Liver (tissue), 7 donors: ENCODE measurements at regions not wholly inside any gene's neighbourhood (a gene's known extent, or its start where the extent isn't known, plus 50 kb on each side); places are given as distances from the start of the nearest gene placed in this dataset.

Experiments used
- DNase-seq: peaks from one replicate; pipeline ENCODE4 v3.0.0-alpha.2; 2017; ENCODE audit warnings: low spot score
- H3K27ac ChIP-seq, 2 donors: one replicate each; pipeline ENCODE4 v1.7.0; 2013; ENCODE audit warnings: inconsistent platforms in 2 of 2, low read length in 2 of 2, control low read depth in 1 of 2, low read depth in 1 of 2, mild to moderate bottlenecking in 1 of 2
- H3K27me3 ChIP-seq, 4 donors: one replicate each; pipeline versions ENCODE4 v1.6.1 to v1.7.0; 2013; ENCODE audit warnings: low read length in 3 of 4, inconsistent platforms in 1 of 4, mild to moderate bottlenecking in 1 of 4, moderate library complexity in 1 of 4; ENCODE audit not compliant: control insufficient read depth in 4 of 4, insufficient read depth in 4 of 4
- H3K36me3 ChIP-seq, 4 donors: one replicate each; pipeline versions ENCODE4 v1.6.1 to v1.7.0; 2013; ENCODE audit warnings: low read length in 3 of 4, mild to moderate bottlenecking in 3 of 4, low read depth in 1 of 4, moderate library complexity in 1 of 4; ENCODE audit not compliant: control insufficient read depth in 4 of 4, insufficient read depth in 3 of 4
- H3K4me1 ChIP-seq, 4 donors: one replicate each; pipeline versions ENCODE4 v1.6.1 to v1.7.0; 2013; ENCODE audit warnings: low read length in 3 of 4, mild to moderate bottlenecking in 3 of 4, moderate library complexity in 1 of 4; ENCODE audit not compliant: control insufficient read depth in 4 of 4, insufficient read depth in 4 of 4
- H3K4me3 ChIP-seq, 3 donors: one replicate each; pipeline versions ENCODE4 v1.6.1 to v1.7.0; 2013; ENCODE audit warnings: low read length in 3 of 3, control low read depth in 1 of 3, low read depth in 1 of 3, mild to moderate bottlenecking in 1 of 3
- H3K9ac ChIP-seq, 2 donors: one replicate each; pipeline ENCODE4 v1.7.0; 2013; ENCODE audit warnings: low read length in 2 of 2, mild to moderate bottlenecking in 2 of 2, moderate library complexity in 2 of 2, control low read depth in 1 of 2, low read depth in 1 of 2
- H3K9me3 ChIP-seq, 4 donors: one replicate each; pipeline versions ENCODE4 v1.6.1 to v1.7.0; 2013; ENCODE audit warnings: low read length in 3 of 4; ENCODE audit not compliant: control insufficient read depth in 4 of 4
- ATF3 ChIP-seq: IDR thresholded peaks from 2 replicates; pipeline ENCODE4 v1.6.1; 2016; ENCODE audit warnings: antibody characterized with exemption
- CTCF ChIP-seq: fragments of 150-350 bp; IDR thresholded peaks from 2 replicates; pipeline ENCODE4 v1.5.1; 2017; ENCODE audit warnings: improper control_type of control experiment, low read depth, low read length; ENCODE audit not compliant: missing input control
- EGR1 ChIP-seq, 2 donors: IDR thresholded peaks; 2 replicates each; pipeline ENCODE4 v1.6.1; 2016 to 2018; ENCODE audit warnings: antibody characterized with exemption in 2 of 2, low read depth in 2 of 2
- FOXA1 ChIP-seq: IDR thresholded peaks from 2 replicates; pipeline ENCODE4 v1.6.1; 2016; ENCODE audit warnings: antibody characterized with exemption
- FOXA2 ChIP-seq: IDR thresholded peaks from 2 replicates; pipeline ENCODE4 v1.6.1; 2016; ENCODE audit warnings: antibody characterized with exemption
- GABPA ChIP-seq, 2 donors: IDR thresholded peaks in 1 of 2; conservative IDR thresholded peaks in 1 of 2; 2 replicates each; pipeline ENCODE4 v1.6.1; 2016; ENCODE audit warnings: antibody characterized with exemption in 2 of 2, mild to moderate bottlenecking in 1 of 2, moderate library complexity in 1 of 2
- HNF4A ChIP-seq, 2 donors: conservative IDR thresholded peaks; 2 replicates each; pipeline ENCODE4 v1.6.1; 2016; ENCODE audit warnings: antibody characterized with exemption in 2 of 2, mild to moderate bottlenecking in 2 of 2
- HNF4G ChIP-seq: IDR thresholded peaks from 2 replicates; pipeline ENCODE4 v1.6.1; 2016; ENCODE audit warnings: antibody characterized with exemption
- JUND ChIP-seq, 2 donors: IDR thresholded peaks; 2 replicates each; pipeline ENCODE4 v1.6.1; 2016; ENCODE audit warnings: antibody characterized with exemption in 2 of 2
- MAX ChIP-seq: IDR thresholded peaks from 2 replicates; pipeline ENCODE4 v1.6.1; 2016; ENCODE audit warnings: antibody characterized with exemption
- NR2F2 ChIP-seq: IDR thresholded peaks from 2 replicates; pipeline ENCODE4 v1.6.1; 2016; ENCODE audit warnings: antibody characterized with exemption
- RAD21 ChIP-seq, 2 donors: IDR thresholded peaks; 2 replicates each; pipeline ENCODE4 v1.6.1; 2016; ENCODE audit warnings: antibody characterized with exemption in 2 of 2, mild to moderate bottlenecking in 2 of 2
- REST ChIP-seq: IDR thresholded peaks from 2 replicates; pipeline ENCODE4 v1.6.1; 2016; ENCODE audit warnings: antibody characterized with exemption, mild to moderate bottlenecking
- RXRA ChIP-seq, 2 donors: IDR thresholded peaks; 2 replicates each; pipeline ENCODE4 v1.6.1; 2017 to 2018; ENCODE audit warnings: antibody characterized with exemption in 2 of 2, mild to moderate bottlenecking in 1 of 2
- SP1 ChIP-seq: IDR thresholded peaks from 2 replicates; pipeline ENCODE4 v1.6.1; 2018; ENCODE audit warnings: antibody characterized with exemption, mild to moderate bottlenecking
- TAF1 ChIP-seq: conservative IDR thresholded peaks from 2 replicates; pipeline ENCODE4 v1.6.1; 2016; ENCODE audit warnings: antibody characterized with exemption, mild to moderate bottlenecking
- YY1 ChIP-seq: IDR thresholded peaks from 2 replicates; pipeline ENCODE4 v1.6.1; 2016; ENCODE audit warnings: antibody characterized with exemption, mild to moderate bottlenecking
- ZBTB33 ChIP-seq: IDR thresholded peaks from 2 replicates; pipeline ENCODE4 v1.6.1; 2016; ENCODE audit warnings: antibody characterized with exemption
- donor health status: healthy.
- donor health status: healthy.
- donor health status: healthy.
- donor health status: healthy.

- DNase-seq, result no peak
- no peak for TF ChIP-seq GABPA (IDR thresholded peaks at IDR 0.05 in 1 of 2, conservative IDR thresholded peaks at IDR 0.05 in 1 of 2)
- TF ChIP-seq JUND (IDR thresholded peaks at IDR 0.05), result no peak
- peak; percentile 85 for TF ChIP-seq SP1
- peak; percentile 18 for TF ChIP-seq ATF3
- TF ChIP-seq RXRA (IDR thresholded peaks at IDR 0.05), result peak; percentile 33 to 45
- TF ChIP-seq FOXA1, result no peak
- TF ChIP-seq MAX, result no peak
- no peak for TF ChIP-seq EGR1 (IDR thresholded peaks at IDR 0.05; ENCODE audit: low read depth in 2 of 2)
- peak; percentile 17 for TF ChIP-seq ZBTB33
- TF ChIP-seq YY1, result peak; percentile 78
- no peak for TF ChIP-seq HNF4G
- TF ChIP-seq FOXA2, result no peak
- TF ChIP-seq HNF4A (conservative IDR thresholded peaks at IDR 0.05), result peak; percentile 42 to 55
- TF ChIP-seq RAD21 (IDR thresholded peaks at IDR 0.05), result peak; percentile 29 to 42
- TF ChIP-seq REST, result peak; percentile 52
- no peak for TF ChIP-seq CTCF
- no peak for TF ChIP-seq NR2F2
- TF ChIP-seq TAF1, result no peak
- H3K9ac ChIP-seq, result no peak overlapping the region
These were observed 853.9 kb upstream of the RAG2 start for GRCh38 chr11:37451903-37452302.

More at GRCh38 chr11:37451903-37452302, 853.9 kb upstream of the RAG2 start:
- H3K36me3 ChIP-seq, result no peaks in the 10 kb centered on the region
- no peaks in the 10 kb centered on the region for H3K9me3 ChIP-seq
- peaks cover 2 to 29% (median 25%) of the 10 kb centered on the region in 4 donors for H3K4me1 ChIP-seq
- H3K27ac ChIP-seq, result peak overlapping the region in 1 of 2 donors; percentile 60
- H3K27me3 ChIP-seq, result no peaks in the 10 kb centered on the region
- H3K4me3 ChIP-seq, result no peak overlapping the region
